Psoas muscle (tissue), 7 donors: ENCODE measurements at regions not wholly inside any gene's neighbourhood (a gene's known extent, or its start where the extent isn't known, plus 50 kb on each side); places are given as distances from the start of the nearest gene placed in this dataset.

Experiments
- ATAC-seq, 4 donors: fragments of 200-7000 bp; cut with Tn5 transposase; one replicate each; pipeline ENCODE4 v1.9.1; 2020; ENCODE audit warnings: moderate library complexity in 3 of 4, mild to moderate bottlenecking in 2 of 4
- DNase-seq, 2 donors: peaks; one replicate each; pipeline ENCODE4 v3.0.0-alpha.2; 2020
- H3K27ac ChIP-seq: fragments of 200-600 bp; one replicate; pipeline ENCODE4 v1.8.0; 2022
- H3K27me3 ChIP-seq, 3 donors: fragments of 200-600 bp in 1 of 3; one replicate each; pipeline versions ENCODE4 v1.6.1 to v1.8.0; 2013 to 2022; ENCODE audit warnings: low read length in 2 of 3, mild to moderate bottlenecking in 2 of 3, moderate library complexity in 1 of 3; ENCODE audit not compliant: insufficient read depth in 3 of 3
- H3K36me3 ChIP-seq, 2 donors: fragments of 200-600 bp in 1 of 2; one replicate each; pipeline versions ENCODE4 v1.6.1 to v1.8.0; 2013 to 2022; ENCODE audit warnings: low read depth in 1 of 2, mild to moderate bottlenecking in 1 of 2, moderate library complexity in 1 of 2; ENCODE audit not compliant: insufficient read depth in 1 of 2
- H3K4me1 ChIP-seq: fragments of 200-600 bp; one replicate; pipeline ENCODE4 v1.8.0; 2022
- H3K4me3 ChIP-seq: fragments of 200-600 bp; one replicate; pipeline ENCODE4 v1.8.0; 2022; ENCODE audit warnings: mild to moderate bottlenecking
- H3K9me3 ChIP-seq: fragments of 200-600 bp; one replicate; pipeline ENCODE4 v1.8.0; 2022
- CTCF ChIP-seq: fragments of 200-600 bp; IDR thresholded peaks from one replicate; pipeline ENCODE4 v1.8.0; 2022; ENCODE audit warnings: antibody characterized with exemption
- WGBS, 3 donors: extraction: QIAGEN DNeasy Blood & Tissue Kit; methylation state at CpG; one replicate each; pipeline versions ENCODE4 v1.1.6 to v1.1.7; 2013; 5-methylcytosine and 5-hydroxymethylcytosine counted together
- intact Hi-C, 2 donors: fragments of 100-400 bp; cut with DNase I; formaldehyde crosslinking; loops; one replicate each; pipeline versions ENCODE4 v1.11.0 to v1.14.2; 2022
- donor health status: healthy with polysubstance abuse.
- donor health status: DM: no; HTN: no; CAD: no; lungs with moderate emphysema.
- donor health status: Bipolar disorder and iron deficiency.
- donor health status: healthy.
- donor health status: DM: yes; HTN: yes; CAD: no.
- donor health status: DM: no; HTN: no; CAD: no.
- donor health status: DM: yes; HTN: yes; CAD: no.

DNA sequence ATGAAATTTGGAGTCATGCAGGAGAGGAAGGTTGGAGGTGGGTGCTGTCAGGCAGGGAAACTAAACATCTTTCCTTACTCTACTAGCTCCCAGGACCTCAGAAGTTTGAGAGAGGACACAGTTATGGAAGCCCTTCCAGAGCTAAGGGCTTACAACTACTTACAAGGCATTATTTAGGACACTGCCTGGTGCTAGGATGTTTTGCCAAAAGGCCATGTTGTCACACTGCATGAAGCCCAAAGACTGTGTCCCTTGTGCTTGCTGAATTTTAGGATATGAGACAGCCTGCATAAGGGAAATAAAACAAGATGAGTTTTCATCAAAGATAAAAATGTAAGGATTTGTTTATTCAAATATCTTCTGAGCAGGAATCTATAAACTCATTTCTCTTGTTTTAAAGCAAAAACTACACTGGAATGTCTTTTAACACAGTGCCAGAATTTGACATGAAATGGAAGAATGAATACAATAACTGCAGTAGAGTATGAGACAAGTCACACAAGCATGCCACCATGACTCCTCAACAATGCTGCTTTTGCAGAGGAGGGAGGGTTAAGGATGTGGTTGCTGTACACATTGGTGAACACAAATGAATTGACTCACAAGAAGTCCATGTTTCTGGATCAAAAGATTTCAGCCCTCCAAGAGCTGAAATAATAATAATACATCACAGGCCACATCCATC is 258.4 kb downstream of the SPRY2 start:
- Histone ChIP-seq H3K27ac (no peak overlapping the region), H3K36me3 (no peaks in the 10 kb centered on the region), H3K4me3 (no peak overlapping the region), H3K4me1 (peaks cover 7% of the 10 kb centered on the region), H3K9me3 (no peaks in the 10 kb centered on the region), H3K27me3 (no peaks in the 10 kb centered on the region)
- DNase-seq (no peak), ATAC-seq (no peak)
- intact Hi-C loops: no loop called here
- no peak for TF ChIP-seq CTCF

GRCh38 chr13:80074811-80075210 is 266.1 kb downstream of the SPRY2 start:
- Histone ChIP-seq H3K4me1 (no peaks in the 10 kb centered on the region), H3K4me3 (no peak overlapping the region), H3K27me3 (no peaks in the 10 kb centered on the region), H3K27ac (no peak overlapping the region), H3K36me3 (no peaks in the 10 kb centered on the region), H3K9me3 (no peaks in the 10 kb centered on the region)
- intact Hi-C loops: no loop called here
- 91 to 96% (median 93%) methylated on average over 4 of the region's 4 CpGs for WGBS, 3 donors
- DNase-seq (no peak), ATAC-seq (no peak)
- TF ChIP-seq CTCF: no peak

DNA sequence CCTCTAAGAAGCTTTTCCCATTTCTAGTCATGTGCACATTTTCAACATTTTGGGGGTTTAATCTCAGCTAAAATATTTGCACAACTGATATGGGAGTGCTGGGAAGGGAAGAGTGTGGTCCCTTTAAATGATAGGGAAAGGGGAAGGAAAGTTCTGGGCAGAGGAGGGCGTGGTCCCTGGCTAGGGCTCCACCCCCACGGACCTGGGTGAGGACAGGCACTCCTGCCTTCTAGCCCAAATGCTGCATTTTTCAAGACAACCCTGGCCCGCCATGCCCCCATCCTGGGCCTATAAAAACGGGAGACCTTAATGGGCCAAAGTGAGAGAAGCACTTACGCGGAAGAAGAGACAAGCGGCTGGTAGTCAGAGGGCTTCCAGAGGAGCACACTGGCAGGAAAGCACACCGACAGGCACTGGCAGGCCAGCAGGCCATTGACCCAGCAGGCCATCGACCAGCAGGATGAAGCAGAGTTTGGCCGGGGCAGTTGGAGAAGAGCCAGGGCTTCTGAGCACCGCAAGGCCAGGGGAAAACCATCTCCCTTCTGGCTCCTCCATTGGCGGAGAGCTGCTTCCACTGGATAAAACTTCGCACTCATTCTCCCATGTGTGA is 266.7 kb downstream of the SPRY2 start:
- no peak for TF ChIP-seq CTCF
- Histone ChIP-seq H3K36me3 (no peaks in the 10 kb centered on the region), H3K4me1 (no peaks in the 10 kb centered on the region), H3K9me3 (no peaks in the 10 kb centered on the region), H3K4me3 (no peak overlapping the region), H3K27ac (no peak overlapping the region), H3K27me3 (no peaks in the 10 kb centered on the region)
- 89 to 93% (median 89%) methylated on average over 13 of the region's 13 CpGs for WGBS, 3 donors
- ATAC-seq (no peak), DNase-seq (no peak)
- intact Hi-C loops: no loop called here

DNA sequence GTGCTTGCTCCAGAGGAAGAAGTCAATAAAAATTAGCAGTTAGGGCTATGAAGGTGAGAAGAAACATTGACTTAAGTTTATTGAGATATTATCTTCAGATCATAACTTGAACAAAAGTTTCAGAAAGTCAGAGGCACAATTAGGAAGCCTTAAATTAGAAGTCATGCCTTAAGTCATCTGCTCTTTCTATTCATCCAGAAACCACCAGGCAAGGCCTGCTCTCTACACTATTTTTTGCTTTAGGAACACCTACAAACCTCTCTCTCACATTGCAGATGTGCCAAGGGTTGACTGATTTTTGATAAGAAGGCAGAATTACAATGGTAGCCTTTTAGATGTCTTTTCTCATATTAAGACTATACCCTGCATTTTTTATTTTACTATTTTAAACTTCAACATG is 268.7 kb downstream of the SPRY2 start:
- Histone ChIP-seq H3K9me3 (no peaks in the 10 kb centered on the region), H3K36me3 (no peaks in the 10 kb centered on the region), H3K4me3 (no peak overlapping the region), H3K27ac (no peak overlapping the region), H3K27me3 (no peaks in the 10 kb centered on the region), H3K4me1 (no peaks in the 10 kb centered on the region)
- intact Hi-C loops: no loop called here
- no peak for DNase-seq
- TF ChIP-seq CTCF: no peak
- no peak for ATAC-seq
